ENCODE measurements at regions not wholly inside any gene's neighbourhood (a gene's known extent, or its start where the extent isn't known, plus 50 kb on each side); places are given as distances from the start of the nearest gene placed in this dataset.

- Histone ChIP-seq H3K27me3 (ENCODE audit: low read depth) (no peaks in the 10 kb centered on the region), H3K36me3 (no peaks in the 10 kb centered on the region), H3K9me3 (no peaks in the 10 kb centered on the region), H3K4me3 (no peak overlapping the region), H3K27ac (no peak overlapping the region), H3K4me1 (no peaks in the 10 kb centered on the region)
- ATAC-seq: no peak
- intact Hi-C loops (cut with DNase I): no loop called here
- no peak for TF ChIP-seq CTCF (IDR thresholded peaks at IDR 0.05)
- DNase-seq: no peak
These were observed 443.8 kb downstream of the SH3GL2 start for GRCh38 chr9:18022642-18023041.

- Histone ChIP-seq H3K27ac (no peak overlapping the region), H3K36me3 (no peaks in the 10 kb centered on the region), H3K9me3 (no peaks in the 10 kb centered on the region), H3K27me3 (ENCODE audit: low read depth) (no peaks in the 10 kb centered on the region), H3K4me1 (no peaks in the 10 kb centered on the region), H3K4me3 (no peak overlapping the region)
- intact Hi-C loops (cut with DNase I): no loop called here
- TF ChIP-seq CTCF (IDR thresholded peaks at IDR 0.05): no peak
- no peak for ATAC-seq
- DNase-seq: no peak
These were observed 444.5 kb downstream of the SH3GL2 start for GRCh38 chr9:18023332-18023731.

- Histone ChIP-seq H3K9me3 (no peaks in the 10 kb centered on the region), H3K36me3 (no peaks in the 10 kb centered on the region), H3K27ac (no peak overlapping the region), H3K4me1 (no peaks in the 10 kb centered on the region), H3K27me3 (ENCODE audit: low read depth) (no peaks in the 10 kb centered on the region), H3K4me3 (no peak overlapping the region)
- no peak for TF ChIP-seq CTCF (IDR thresholded peaks at IDR 0.05)
- intact Hi-C loops (cut with DNase I): no loop called here
- DNase-seq: no peak
- no peak for ATAC-seq
These were observed 441.3 kb upstream of the ADAMTSL1 start for GRCh38 chr9:18032636-18033035.

GRCh38 chr9:18036422-18037187, 437.3 kb upstream of the ADAMTSL1 start:
- Histone ChIP-seq H3K36me3 (no peaks in the 10 kb centered on the region), H3K9me3 (no peaks in the 10 kb centered on the region), H3K4me1 (no peaks in the 10 kb centered on the region), H3K27me3 (ENCODE audit: low read depth) (no peaks in the 10 kb centered on the region), H3K27ac (no peak overlapping the region), H3K4me3 (no peak overlapping the region)
- ATAC-seq (no peak), DNase-seq (no peak)
- intact Hi-C loops (cut with DNase I): no loop called here
- no peak for TF ChIP-seq CTCF (IDR thresholded peaks at IDR 0.05)

- DNase-seq (no peak), ATAC-seq (no peak)
- H3K9me3 ChIP-seq: no peaks in the 10 kb centered on the region
- no peak for TF ChIP-seq CTCF (IDR thresholded peaks at IDR 0.05)
- intact Hi-C loops (cut with DNase I): no loop called here
- no peaks in the 10 kb centered on the region for H3K4me1 ChIP-seq
- H3K27ac ChIP-seq: no peak overlapping the region
- H3K36me3 ChIP-seq: no peaks in the 10 kb centered on the region
- no peak overlapping the region for H3K4me3 ChIP-seq
- H3K27me3 ChIP-seq (ENCODE audit: low read depth): no peaks in the 10 kb centered on the region
These were observed 436.0 kb upstream of the ADAMTSL1 start for GRCh38 chr9:18037981-18038380.
